Vagina (tissue), 2 donors: ENCODE measurements at regions not wholly inside any gene's neighbourhood (a gene's known extent, or its start where the extent isn't known, plus 50 kb on each side); places are given as distances from the start of the nearest gene placed in this dataset.

Experiments used
- DNase-seq, 2 donors: peaks; one replicate each; pipeline ENCODE4 v3.0.0-alpha.2; 2017; ENCODE audit errors: extremely low spot score in 2 of 2
- H3K27ac ChIP-seq: fragments of 200-600 bp; sonication (generic); one replicate; pipeline ENCODE4 v1.5.1; 2019
- H3K27me3 ChIP-seq: fragments of 200-600 bp; sonication (generic); one replicate; pipeline ENCODE4 v1.5.1; 2019
- H3K36me3 ChIP-seq, 2 donors: fragments of 200-600 bp; sonication (generic); one replicate each; pipeline ENCODE4 v1.5.1; 2017 to 2019
- H3K4me1 ChIP-seq: fragments of 200-600 bp; sonication (generic); one replicate; pipeline ENCODE4 v1.5.1; 2019
- H3K4me3 ChIP-seq, 2 donors: fragments of 200-600 bp; sonication (generic); 1 replicate in 1 of 2; 2 replicates in 1 of 2; pipeline ENCODE4 v1.5.1; 2016 to 2019
- H3K9me3 ChIP-seq: fragments of 200-600 bp; sonication (generic); one replicate; pipeline ENCODE4 v1.5.1; 2019
- POLR2A ChIP-seq, 2 donors: fragments of 450-650 bp; IDR thresholded peaks; one replicate each; pipeline ENCODE4 v1.6.1; 2017; ENCODE audit warnings: antibody characterized with exemption in 2 of 2, mild to moderate bottlenecking in 2 of 2, moderate library complexity in 2 of 2
- POLR2AphosphoS5 ChIP-seq, 2 donors: sonication (generic); formaldehyde crosslinking; IDR thresholded peaks; one replicate each; pipeline ENCODE4 v1.9.0; 2017; ENCODE audit warnings: antibody characterized with exemption in 2 of 2, mild to moderate bottlenecking in 2 of 2, low read depth in 1 of 2; ENCODE audit not compliant: insufficient read depth in 1 of 2
- intact Hi-C: fragments of 100-400 bp; cut with DNase I; formaldehyde crosslinking; loops from one replicate; pipeline ENCODE4 v1.15.1; 2023
- TF ChIP-seq, protein P1 (sequence below), 3 experiments: fragments of 450-650 bp in 2 of 3; fragments of 200-600 bp in 1 of 3; sonication (generic) in 1 of 3; IDR thresholded peaks; one replicate each; pipeline ENCODE4 v1.5.1; 2017 to 2019; ENCODE audit warnings: antibody characterized with exemption in 3 of 3, mild to moderate bottlenecking in 2 of 3, moderate library complexity in 2 of 3

DNA sequence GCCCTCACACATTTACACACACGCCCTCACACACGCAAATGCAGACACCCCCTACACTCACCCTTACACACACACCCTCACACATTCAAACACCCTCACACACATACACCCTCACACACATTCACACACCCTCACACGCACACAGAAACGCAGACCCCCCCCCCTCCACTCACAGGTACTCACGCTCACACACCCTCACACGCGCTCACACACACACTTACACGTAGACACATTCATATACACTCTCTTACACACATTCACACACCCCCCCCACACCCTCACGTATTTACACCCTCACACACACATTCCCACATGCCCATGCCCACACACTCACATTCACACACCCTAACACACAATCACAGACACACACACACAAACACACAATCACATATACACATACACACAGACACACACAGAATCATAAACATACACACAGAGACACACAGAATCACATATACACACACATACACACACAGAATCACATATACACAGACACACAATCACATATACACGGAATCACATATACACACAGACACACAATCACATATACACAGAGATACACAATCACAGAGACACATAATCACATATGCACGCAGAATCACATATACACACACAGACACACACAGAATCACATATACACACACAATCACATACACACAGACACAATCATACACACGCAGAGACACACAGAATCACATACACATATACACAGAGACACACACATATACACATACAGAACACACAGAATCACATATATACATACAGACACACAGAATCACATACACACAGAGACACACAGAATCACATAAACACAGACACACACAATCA lies 250.1 kb upstream of the RPL38 start:
- no peak for DNase-seq
- intact Hi-C loops, result no loop called here
- peak overlapping the region; percentile 35 to 39 for H3K4me3 ChIP-seq
- TF ChIP-seq, protein P1, sequence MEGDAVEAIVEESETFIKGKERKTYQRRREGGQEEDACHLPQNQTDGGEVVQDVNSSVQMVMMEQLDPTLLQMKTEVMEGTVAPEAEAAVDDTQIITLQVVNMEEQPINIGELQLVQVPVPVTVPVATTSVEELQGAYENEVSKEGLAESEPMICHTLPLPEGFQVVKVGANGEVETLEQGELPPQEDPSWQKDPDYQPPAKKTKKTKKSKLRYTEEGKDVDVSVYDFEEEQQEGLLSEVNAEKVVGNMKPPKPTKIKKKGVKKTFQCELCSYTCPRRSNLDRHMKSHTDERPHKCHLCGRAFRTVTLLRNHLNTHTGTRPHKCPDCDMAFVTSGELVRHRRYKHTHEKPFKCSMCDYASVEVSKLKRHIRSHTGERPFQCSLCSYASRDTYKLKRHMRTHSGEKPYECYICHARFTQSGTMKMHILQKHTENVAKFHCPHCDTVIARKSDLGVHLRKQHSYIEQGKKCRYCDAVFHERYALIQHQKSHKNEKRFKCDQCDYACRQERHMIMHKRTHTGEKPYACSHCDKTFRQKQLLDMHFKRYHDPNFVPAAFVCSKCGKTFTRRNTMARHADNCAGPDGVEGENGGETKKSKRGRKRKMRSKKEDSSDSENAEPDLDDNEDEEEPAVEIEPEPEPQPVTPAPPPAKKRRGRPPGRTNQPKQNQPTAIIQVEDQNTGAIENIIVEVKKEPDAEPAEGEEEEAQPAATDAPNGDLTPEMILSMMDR (IDR thresholded peaks at IDR 0.05), result no peak
- TF ChIP-seq POLR2AphosphoS5 (IDR thresholded peaks at IDR 0.05; ENCODE audit: insufficient read depth in 1 of 2, low read depth in 1 of 2) (no peak), POLR2A (IDR thresholded peaks at IDR 0.05) (no peak)
- peaks cover 24% of the 10 kb centered on the region for H3K4me1 ChIP-seq
- no peaks in the 10 kb centered on the region for H3K9me3 ChIP-seq
- H3K36me3 ChIP-seq, result no peaks in the 10 kb centered on the region
- no peaks in the 10 kb centered on the region for H3K27me3 ChIP-seq
- H3K27ac ChIP-seq, result no peak overlapping the region

DNA sequence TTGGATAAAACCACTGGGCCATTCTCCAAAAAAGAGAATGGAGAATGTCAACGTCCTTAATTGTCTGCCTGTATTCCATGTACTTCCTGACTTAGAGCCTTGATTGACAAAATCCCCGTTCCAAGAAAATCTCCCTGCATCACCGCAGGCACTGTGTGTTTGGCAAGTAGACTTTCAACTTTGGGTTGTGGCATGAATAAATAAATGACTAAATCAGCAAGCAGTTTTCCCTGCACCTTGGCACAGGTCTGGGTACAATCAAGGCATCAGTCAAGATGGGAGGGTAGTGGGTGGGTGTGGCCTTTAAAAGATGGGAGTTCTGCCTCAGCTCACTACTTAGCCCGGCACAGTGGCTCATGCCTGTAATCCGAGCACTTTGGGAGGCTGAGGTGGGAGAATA lies 248.5 kb upstream of the RPL38 start:
- Histone ChIP-seq H3K36me3 (no peaks in the 10 kb centered on the region), H3K27ac (no peak overlapping the region), H3K27me3 (no peaks in the 10 kb centered on the region), H3K9me3 (no peaks in the 10 kb centered on the region), H3K4me3 (no peak overlapping the region), H3K4me1 (peaks cover 24% of the 10 kb centered on the region)
- no peak for DNase-seq
- intact Hi-C loops, result no loop called here
- peak in 1 of 2 donors; percentile 47 for TF ChIP-seq POLR2AphosphoS5 (IDR thresholded peaks at IDR 0.05; ENCODE audit: insufficient read depth in 1 of 2, low read depth in 1 of 2)
- TF ChIP-seq POLR2A (IDR thresholded peaks at IDR 0.05), result no peak
- TF ChIP-seq, protein P1 (IDR thresholded peaks at IDR 0.05), result no peak

DNA sequence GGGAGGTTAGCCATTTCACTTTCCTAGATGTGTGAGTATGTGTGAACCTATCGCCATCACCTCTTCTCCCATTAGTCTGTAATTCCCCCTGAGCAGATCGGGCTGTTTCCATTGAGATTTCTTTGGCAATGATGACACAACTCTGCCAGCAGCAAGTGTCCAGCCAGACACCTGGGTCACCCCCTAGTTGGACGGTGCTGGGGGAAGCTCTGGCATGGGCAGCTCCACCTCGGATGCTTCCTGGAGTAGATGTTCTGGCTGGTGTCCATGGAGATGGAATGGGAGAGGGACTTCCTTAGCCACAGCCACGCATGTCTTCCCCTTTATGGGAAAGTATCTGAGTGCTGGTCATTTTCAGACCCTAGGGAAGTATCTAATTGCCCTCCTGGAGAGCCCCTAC lies 247.9 kb upstream of the RPL38 start:
- DNase-seq, result no peak
- H3K27ac ChIP-seq, result no peak overlapping the region
- intact Hi-C loops, result no loop called here
- no peaks in the 10 kb centered on the region for H3K27me3 ChIP-seq
- H3K4me1 ChIP-seq, result peaks cover 24% of the 10 kb centered on the region
- no peaks in the 10 kb centered on the region for H3K36me3 ChIP-seq
- TF ChIP-seq POLR2A (IDR thresholded peaks at IDR 0.05) (no peak), POLR2AphosphoS5 (IDR thresholded peaks at IDR 0.05; ENCODE audit: insufficient read depth in 1 of 2, low read depth in 1 of 2) (no peak)
- TF ChIP-seq, protein P1 (IDR thresholded peaks at IDR 0.05), result no peak
- H3K9me3 ChIP-seq, result no peaks in the 10 kb centered on the region
- H3K4me3 ChIP-seq, result no peak overlapping the region

DNA sequence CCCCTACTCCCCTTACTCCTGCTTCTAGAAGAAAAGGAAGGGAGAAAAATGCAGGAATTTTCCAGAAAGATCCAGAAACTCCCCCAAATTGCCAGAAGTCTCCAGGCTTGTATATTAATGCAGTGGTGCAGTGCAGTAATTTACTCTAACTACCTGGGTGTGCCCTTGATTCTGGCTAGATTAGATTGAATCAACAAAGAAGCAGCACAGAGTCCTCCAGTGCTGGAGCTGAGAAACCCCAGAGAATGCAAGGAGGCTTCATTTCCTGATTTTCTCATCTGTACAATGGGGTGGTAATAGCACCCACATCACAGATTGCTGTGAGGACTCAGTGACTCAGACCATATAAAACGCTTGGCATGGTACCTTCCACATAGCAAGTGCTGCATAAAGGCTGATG lies 247.3 kb upstream of the RPL38 start:
- H3K36me3 ChIP-seq, result no peaks in the 10 kb centered on the region
- no peak for DNase-seq
- no peaks in the 10 kb centered on the region for H3K9me3 ChIP-seq
- no peak overlapping the region for H3K27ac ChIP-seq
- TF ChIP-seq POLR2AphosphoS5 (IDR thresholded peaks at IDR 0.05; ENCODE audit: insufficient read depth in 1 of 2, low read depth in 1 of 2), result no peak
- TF ChIP-seq, protein P1 (IDR thresholded peaks at IDR 0.05), result no peak
- TF ChIP-seq POLR2A (IDR thresholded peaks at IDR 0.05), result no peak
- H3K4me1 ChIP-seq, result peaks cover 24% of the 10 kb centered on the region
- H3K27me3 ChIP-seq, result no peaks in the 10 kb centered on the region
- intact Hi-C loops, result no loop called here
- no peak overlapping the region for H3K4me3 ChIP-seq
